CD4-positive, alpha-beta T cell treated with Interleukin-12 subunit alpha and Interleukin-12 subunit beta, for 1 hour (primary cell): ENCODE measurements at regions not wholly inside any gene's neighbourhood (a gene's known extent, or its start where the extent isn't known, plus 50 kb on each side); places are given as distances from the start of the nearest gene placed in this dataset.

Experiments
- DNase-seq: peaks from one replicate; pipeline ENCODE4 v3.0.0-alpha.2; 2020

GRCh38 chr2:12391116-12391515, 325.6 kb upstream of the TRIB2 start:
- DNase-seq = no peak

- DNase-seq = no peak
Observed at GRCh38 chr2:12396699-12397098, 320.0 kb upstream of the TRIB2 start.

- DNase-seq = no peak
Observed at GRCh38 chr2:12397854-12398253, 318.9 kb upstream of the TRIB2 start.

GRCh38 chr2:12399240-12399639, 317.5 kb upstream of the TRIB2 start:
- DNase-seq = no peak

- no peak for DNase-seq
Observed at GRCh38 chr2:12400543-12400942, 316.2 kb upstream of the TRIB2 start.

- DNase-seq = no peak
Observed at GRCh38 chr2:12402440-12403139, 314.1 kb upstream of the TRIB2 start.

- DNase-seq = no peak
Observed at GRCh38 chr2:12404497-12404896, 312.2 kb upstream of the TRIB2 start.

- no peak for DNase-seq
Observed at GRCh38 chr2:12407160-12407559, 309.6 kb upstream of the TRIB2 start.

GRCh38 chr2:12412898-12413305, 303.8 kb upstream of the TRIB2 start:
- DNase-seq = peak; percentile 54

GRCh38 chr2:12415536-12415935, 301.2 kb upstream of the TRIB2 start:
- no peak for DNase-seq

- DNase-seq = peak; percentile 78
Observed at GRCh38 chr2:12416600-12416999, 300.1 kb upstream of the TRIB2 start.

GRCh38 chr2:12417786-12418185, 298.9 kb upstream of the TRIB2 start:
- no peak for DNase-seq

- no peak for DNase-seq
Observed at GRCh38 chr2:12419803-12420202, 296.9 kb upstream of the TRIB2 start.

- DNase-seq = no peak
Observed at GRCh38 chr2:12421046-12421445, 295.7 kb upstream of the TRIB2 start.

GRCh38 chr2:12424219-12424618, 292.5 kb upstream of the TRIB2 start:
- no peak for DNase-seq

- DNase-seq = no peak
Observed at GRCh38 chr2:12424809-12425208, 291.9 kb upstream of the TRIB2 start.

GRCh38 chr2:12428324-12428723, 288.4 kb upstream of the TRIB2 start:
- DNase-seq = no peak

- DNase-seq = no peak
Observed at GRCh38 chr2:12428786-12429185, 287.9 kb upstream of the TRIB2 start.

- DNase-seq = no peak
Observed at GRCh38 chr2:12429779-12430406, 286.8 kb upstream of the TRIB2 start.

- peak; percentile 36 for DNase-seq
Observed at GRCh38 chr2:12430407-12431133, 286.2 kb upstream of the TRIB2 start.

GRCh38 chr2:12432985-12433625, 283.6 kb upstream of the TRIB2 start:
- no peak for DNase-seq

GRCh38 chr2:12433626-12433990, 283.1 kb upstream of the TRIB2 start:
- DNase-seq = no peak

- no peak for DNase-seq
Observed at GRCh38 chr2:12434630-12435098, 282.1 kb upstream of the TRIB2 start.
